ENCODE measurements at regions not wholly inside any gene's neighbourhood (a gene's known extent, or its start where the extent isn't known, plus 50 kb on each side); places are given as distances from the start of the nearest gene placed in this dataset.

DNA sequence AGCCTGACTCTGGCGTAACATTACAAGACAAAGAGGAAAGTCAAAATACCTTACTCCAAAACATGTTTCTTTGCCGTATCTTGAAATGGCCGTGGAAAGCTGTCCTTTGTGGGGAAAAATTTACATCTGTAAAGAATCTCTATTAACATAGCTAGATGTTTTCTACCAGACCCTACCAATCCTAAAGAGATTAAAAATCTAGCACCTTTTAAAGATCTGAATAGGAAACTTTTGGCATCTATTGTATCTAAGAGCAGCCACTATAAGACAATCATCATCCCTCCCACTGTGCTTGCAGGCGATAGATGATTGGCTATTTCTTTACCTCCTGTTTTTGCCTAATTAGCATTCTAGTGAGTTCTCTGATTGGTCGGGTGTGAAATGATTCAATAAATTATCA is 82.5 kb upstream of the SNCAIP start:
- CTCF ChIA-PET, result no interaction called here
- TF ChIP-seq HDGF (IDR thresholded peaks at IDR 0.05; ENCODE audit: borderline replicate concordance), result no peak
- no peak for TF ChIP-seq BHLHE40 (IDR thresholded peaks at IDR 0.05; ENCODE audit: borderline replicate concordance)
- no peak for TF ChIP-seq ELF4 (IDR thresholded peaks at IDR 0.05)
- TF ChIP-seq LEF1 (IDR thresholded peaks at IDR 0.05; ENCODE audit: borderline replicate concordance), result no peak
- TF ChIP-seq NFRKB (IDR thresholded peaks at IDR 0.05), result no peak
- no peak for TF ChIP-seq TARDBP (IDR thresholded peaks at IDR 0.05)
- no peak for TF ChIP-seq SP1 (IDR thresholded peaks at IDR 0.05)
- no peak for TF ChIP-seq FOXM1 (IDR thresholded peaks at IDR 0.05; ENCODE audit: borderline replicate concordance)
- TF ChIP-seq ZNF384 (IDR thresholded peaks at IDR 0.05), result no peak
- TF ChIP-seq L3MBTL2 (conservative IDR thresholded peaks at IDR 0.05), result no peak
- no peak for TF ChIP-seq ARNT (IDR thresholded peaks at IDR 0.05)
- no peak for DNase-seq (ENCODE audit: extremely low spot score)
- POLR2A ChIA-PET, result no interaction called here

DNA sequence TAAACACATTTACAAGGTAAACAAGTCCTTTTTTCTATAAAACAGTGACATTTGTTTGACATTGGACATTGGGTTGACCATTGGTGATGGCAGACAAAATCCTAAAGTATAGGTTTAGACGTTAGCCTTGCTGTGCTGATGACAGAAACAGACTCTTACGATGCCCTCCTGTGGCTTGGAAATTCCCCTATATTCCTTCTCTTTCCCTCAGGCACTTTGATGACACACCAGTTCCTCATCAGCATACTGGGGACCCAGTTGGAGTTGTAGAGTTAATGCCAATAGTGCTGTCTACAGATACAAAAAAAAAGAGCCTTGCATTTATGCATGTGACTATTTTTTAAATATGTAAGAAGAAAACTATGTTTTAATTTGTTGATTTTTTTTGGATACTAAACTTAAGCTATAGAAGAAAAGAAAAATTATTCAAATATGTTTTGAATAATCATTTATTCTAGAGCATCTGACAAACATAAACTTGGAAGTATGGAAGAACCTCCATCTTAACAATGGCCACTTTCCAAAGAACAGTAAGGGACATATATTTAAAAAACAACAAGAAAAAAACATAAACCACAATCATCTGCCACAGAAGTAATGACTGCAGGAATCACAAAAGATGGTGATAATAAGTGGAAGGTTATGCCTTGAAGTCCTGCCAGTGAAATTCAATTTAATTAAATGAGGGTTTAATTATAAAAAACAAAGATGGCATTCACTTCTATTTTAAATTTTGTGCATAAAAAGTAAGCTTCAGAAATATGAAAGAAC is 75.6 kb upstream of the SNCAIP start:
- DNase-seq (ENCODE audit: extremely low spot score), result no peak

DNA sequence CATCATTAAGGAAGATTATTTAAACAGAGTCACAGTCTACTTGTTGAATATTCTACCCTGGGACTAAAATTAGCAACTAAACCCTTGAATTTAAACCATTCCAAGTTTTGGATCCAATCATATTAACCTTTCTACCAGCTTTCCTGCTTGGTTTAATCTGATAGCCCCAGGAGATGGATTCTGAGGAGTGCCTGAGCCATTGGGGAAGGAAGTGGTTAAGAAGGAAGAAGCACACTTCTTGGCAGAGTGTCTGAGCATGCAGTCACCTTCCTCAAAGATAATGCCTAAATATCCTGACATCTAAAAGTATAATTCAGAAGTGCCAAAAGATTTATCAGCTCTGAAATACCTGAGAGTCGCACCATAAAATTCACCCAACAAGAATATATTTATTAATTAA is 74.1 kb upstream of the SNCAIP start:
- no peak for DNase-seq (ENCODE audit: extremely low spot score)
- POLR2A ChIA-PET, result no interaction called here
- CTCF ChIA-PET, result interaction anchor here (0.7 kb wide), 1 partner anchor 202 kb away, joined by 4 read pairs; no protein-coding TSS in a partner anchor
- no peak for TF ChIP-seq NFRKB (IDR thresholded peaks at IDR 0.05)
- no peak for TF ChIP-seq L3MBTL2 (conservative IDR thresholded peaks at IDR 0.05)
- TF ChIP-seq, protein P1, sequence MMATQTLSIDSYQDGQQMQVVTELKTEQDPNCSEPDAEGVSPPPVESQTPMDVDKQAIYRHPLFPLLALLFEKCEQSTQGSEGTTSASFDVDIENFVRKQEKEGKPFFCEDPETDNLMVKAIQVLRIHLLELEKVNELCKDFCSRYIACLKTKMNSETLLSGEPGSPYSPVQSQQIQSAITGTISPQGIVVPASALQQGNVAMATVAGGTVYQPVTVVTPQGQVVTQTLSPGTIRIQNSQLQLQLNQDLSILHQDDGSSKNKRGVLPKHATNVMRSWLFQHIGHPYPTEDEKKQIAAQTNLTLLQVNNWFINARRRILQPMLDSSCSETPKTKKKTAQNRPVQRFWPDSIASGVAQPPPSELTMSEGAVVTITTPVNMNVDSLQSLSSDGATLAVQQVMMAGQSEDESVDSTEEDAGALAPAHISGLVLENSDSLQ (IDR thresholded peaks at IDR 0.05), result no peak
- TF ChIP-seq ZNF384 (IDR thresholded peaks at IDR 0.05), result no peak
- TF ChIP-seq FOXK2 (IDR thresholded peaks at IDR 0.05), result no peak
- TF ChIP-seq ELF4 (IDR thresholded peaks at IDR 0.05), result no peak
- TF ChIP-seq HDGF (IDR thresholded peaks at IDR 0.05; ENCODE audit: borderline replicate concordance), result no peak
- no peak for TF ChIP-seq FOXM1 (IDR thresholded peaks at IDR 0.05; ENCODE audit: borderline replicate concordance)
- no peak for TF ChIP-seq SUZ12 (IDR thresholded peaks at IDR 0.05)

More for the DNA sequence above, 75.6 kb upstream of the SNCAIP start:
- ChIA-PET POLR2A (no interaction called here), CTCF (interaction anchor here (0.6 kb wide), 1 partner anchor 16 kb away, joined by 5 read pairs; no protein-coding TSS in a partner anchor)
- TF ChIP-seq, protein P1 (IDR thresholded peaks at IDR 0.05), result no peak
- TF ChIP-seq BHLHE40 (IDR thresholded peaks at IDR 0.05; ENCODE audit: borderline replicate concordance) (no peak), L3MBTL2 (conservative IDR thresholded peaks at IDR 0.05) (no peak), LEF1 (IDR thresholded peaks at IDR 0.05; ENCODE audit: borderline replicate concordance) (no peak), ZNF384 (IDR thresholded peaks at IDR 0.05) (no peak), NFRKB (IDR thresholded peaks at IDR 0.05) (no peak), SUZ12 (IDR thresholded peaks at IDR 0.05) (no peak), CTBP1 (IDR thresholded peaks at IDR 0.05; ENCODE audit: borderline replicate concordance) (no peak), FOXK2 (IDR thresholded peaks at IDR 0.05) (no peak), HDGF (IDR thresholded peaks at IDR 0.05; ENCODE audit: borderline replicate concordance) (no peak), SP1 (IDR thresholded peaks at IDR 0.05) (no peak), TARDBP (IDR thresholded peaks at IDR 0.05) (no peak), ARNT (IDR thresholded peaks at IDR 0.05) (no peak), ELF4 (IDR thresholded peaks at IDR 0.05) (no peak), FOXM1 (IDR thresholded peaks at IDR 0.05; ENCODE audit: borderline replicate concordance) (no peak), FOXA1 (IDR thresholded peaks at IDR 0.05) (no peak)

DNA sequence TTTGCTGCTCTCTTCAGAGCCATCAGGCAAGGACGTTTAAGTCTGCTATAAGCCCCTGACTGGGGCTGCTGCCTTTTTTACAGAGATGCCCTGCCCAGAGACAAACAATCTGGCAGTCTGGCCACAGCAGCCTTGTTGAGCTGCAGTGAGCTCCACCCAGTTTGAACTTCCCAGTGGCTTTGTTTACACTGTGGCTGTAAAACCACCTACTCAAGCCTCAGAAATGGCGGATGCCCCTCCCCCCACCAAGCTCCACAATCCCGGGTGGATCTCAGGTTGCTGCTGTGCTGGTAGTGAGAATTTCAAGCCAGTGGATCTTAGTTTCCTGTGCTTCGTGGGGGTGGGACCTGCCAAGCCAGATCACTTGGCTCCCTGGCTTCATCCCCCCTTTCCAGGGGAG is 59.7 kb upstream of the SNCAIP start:
- CTCF ChIA-PET, result interaction anchor here (0.6 kb wide), 1 partner anchor 16 kb away, joined by 5 read pairs; no protein-coding TSS in a partner anchor
- no peak for DNase-seq (ENCODE audit: extremely low spot score)
- no peak for TF ChIP-seq NFRKB (IDR thresholded peaks at IDR 0.05)
- no peak for TF ChIP-seq SP1 (IDR thresholded peaks at IDR 0.05)
- no peak for TF ChIP-seq ZNF384 (IDR thresholded peaks at IDR 0.05)
- no peak for TF ChIP-seq ARNT (IDR thresholded peaks at IDR 0.05)
- no peak for TF ChIP-seq HDGF (IDR thresholded peaks at IDR 0.05; ENCODE audit: borderline replicate concordance)
- POLR2A ChIA-PET, result no interaction called here

DNA sequence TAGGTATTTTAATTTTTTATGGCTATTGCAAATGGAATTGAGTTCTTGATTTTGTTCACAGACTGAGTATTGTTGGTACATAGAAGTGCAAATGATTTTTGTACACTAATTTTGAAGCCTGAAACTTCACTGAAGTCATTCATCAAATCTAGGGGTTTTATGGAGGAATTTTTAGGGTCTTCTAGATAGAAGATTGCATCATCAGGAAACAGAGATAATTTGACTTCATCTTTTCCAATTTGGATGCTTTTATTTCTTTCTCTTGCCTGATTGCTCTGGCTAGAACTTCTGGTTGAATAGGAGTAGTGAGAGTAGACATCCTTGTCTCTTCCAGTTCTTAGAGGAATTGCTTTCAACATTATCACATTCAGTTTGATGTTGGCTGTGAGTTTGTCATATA is 58.2 kb upstream of the SNCAIP start:
- no peak for DNase-seq (ENCODE audit: extremely low spot score)
- ChIA-PET CTCF (no interaction called here), POLR2A (no interaction called here)
- TF ChIP-seq FOXK2 (IDR thresholded peaks at IDR 0.05) (no peak), NFRKB (IDR thresholded peaks at IDR 0.05) (no peak), SP1 (IDR thresholded peaks at IDR 0.05) (no peak), SUZ12 (IDR thresholded peaks at IDR 0.05) (no peak), FOXA1 (IDR thresholded peaks at IDR 0.05) (no peak), FOXM1 (IDR thresholded peaks at IDR 0.05; ENCODE audit: borderline replicate concordance) (no peak), BHLHE40 (IDR thresholded peaks at IDR 0.05; ENCODE audit: borderline replicate concordance) (no peak), L3MBTL2 (conservative IDR thresholded peaks at IDR 0.05) (no peak), ARNT (IDR thresholded peaks at IDR 0.05) (no peak), ELF4 (IDR thresholded peaks at IDR 0.05) (no peak), TARDBP (IDR thresholded peaks at IDR 0.05) (no peak), LEF1 (IDR thresholded peaks at IDR 0.05; ENCODE audit: borderline replicate concordance) (no peak), HDGF (IDR thresholded peaks at IDR 0.05; ENCODE audit: borderline replicate concordance) (no peak), ZNF384 (IDR thresholded peaks at IDR 0.05) (no peak), CTBP1 (IDR thresholded peaks at IDR 0.05; ENCODE audit: borderline replicate concordance) (no peak)
- TF ChIP-seq, protein P1 (IDR thresholded peaks at IDR 0.05), result no peak

DNA sequence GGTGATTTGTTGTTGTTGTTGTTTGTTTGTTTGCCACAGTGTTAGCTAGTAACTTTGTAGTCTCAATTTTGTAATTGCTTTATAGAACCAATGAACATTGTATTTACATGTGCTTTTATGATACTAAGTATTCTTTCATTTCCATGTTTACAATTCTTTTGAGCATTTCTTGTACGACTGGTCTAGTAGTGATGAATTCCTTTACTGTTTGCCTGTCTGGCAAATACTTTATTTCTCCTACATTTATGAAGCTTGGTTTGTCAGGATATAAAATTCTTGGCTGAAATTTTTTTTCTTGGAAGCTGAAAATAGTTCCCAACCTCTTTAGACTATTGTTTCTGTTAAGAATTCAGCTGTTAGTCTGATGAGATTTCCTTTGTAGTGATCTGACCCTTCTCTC is 55.6 kb upstream of the SNCAIP start:
- ChIA-PET POLR2A (no interaction called here), CTCF (no interaction called here)
- no peak for DNase-seq (ENCODE audit: extremely low spot score)
- TF ChIP-seq CTBP1 (IDR thresholded peaks at IDR 0.05; ENCODE audit: borderline replicate concordance), result no peak
- TF ChIP-seq FOXA1 (IDR thresholded peaks at IDR 0.05), result no peak
- TF ChIP-seq SP1 (IDR thresholded peaks at IDR 0.05), result no peak
- TF ChIP-seq SUZ12 (IDR thresholded peaks at IDR 0.05), result no peak
- TF ChIP-seq NFRKB (IDR thresholded peaks at IDR 0.05), result no peak
- no peak for TF ChIP-seq FOXM1 (IDR thresholded peaks at IDR 0.05; ENCODE audit: borderline replicate concordance)
- no peak for TF ChIP-seq ARNT (IDR thresholded peaks at IDR 0.05)

Measured in HEK293T (cell line).